H1 (cell line): ENCODE measurements at regions not wholly inside any gene's neighbourhood (a gene's known extent, or its start where the extent isn't known, plus 50 kb on each side); places are given as distances from the start of the nearest gene placed in this dataset.

Experiments
- CTCF ChIA-PET: fragments of 300-600 bp; sonication (Branson Sonifier 250); formaldehyde crosslinking; loops from one replicate; lab custom pipeline; 2021; ENCODE audit not compliant: partially characterized antibody; lab: Charles Lee
- POLR2A ChIA-PET: fragments of 300-600 bp; sonication (Branson Sonifier 250); formaldehyde crosslinking; loops from one replicate; lab custom pipeline; 2021; ENCODE audit warnings: inconsistent platforms; ENCODE audit not compliant: partially characterized antibody; lab: Charles Lee
- DNase-seq, 2 experiments: peaks; one replicate each; pipeline versions ENCODE4 v3.0.0 to v3.0.0-alpha.2; 2010 to 2022; ENCODE audit warnings: low spot score in 2 of 2, low read depth in 1 of 2, mixed read lengths in 1 of 2
- FAIRE-seq: peaks from 2 replicates; lab custom pipeline; 2011; peaks lifted over from hg19 to GRCh38; lab: Jason Lieb, UNC
- H2AFZ ChIP-seq: 2 replicates; pipeline ENCODE4 v1.8.1; 2012; ENCODE audit warnings: low read length, inconsistent platforms
- H2AK5ac ChIP-seq: 2 replicates; pipeline ENCODE4 v1.6.1; 2013; ENCODE audit warnings: low read depth, low read length
- H2BK120ac ChIP-seq: replicated peaks from 2 replicates; pipeline ENCODE3; 2013; ENCODE audit warnings: low read depth, low read length, inconsistent platforms
- H2BK12ac ChIP-seq: 2 replicates; pipeline ENCODE4 v1.6.1; 2013; ENCODE audit warnings: low read depth, low read length
- H2BK15ac ChIP-seq: 2 replicates; pipeline ENCODE4 v1.6.1; 2013; ENCODE audit warnings: low read length
- H2BK20ac ChIP-seq: 2 replicates; pipeline ENCODE4 v1.6.1; 2013; ENCODE audit warnings: low read length
- H2BK5ac ChIP-seq: 2 replicates; pipeline ENCODE4 v1.6.1; 2013; ENCODE audit warnings: low read depth, low read length
- H3K14ac ChIP-seq: 2 replicates; pipeline ENCODE4 v1.6.1; 2013; ENCODE audit warnings: inconsistent platforms; ENCODE audit not compliant: insufficient read length
- H3K18ac ChIP-seq: 2 replicates; pipeline ENCODE4 v1.6.1; 2013; ENCODE audit warnings: low read length; ENCODE audit errors: extremely low read depth
- H3K23ac ChIP-seq: 2 replicates; pipeline ENCODE4 v1.6.1; 2013; ENCODE audit warnings: inconsistent platforms; ENCODE audit not compliant: insufficient read length
- H3K23me2 ChIP-seq: 2 replicates; pipeline ENCODE4 v1.6.1; 2013; ENCODE audit warnings: low read depth, low read length
- H3K27ac ChIP-seq: 2 replicates; pipeline ENCODE4 v1.6.1; 2011; ENCODE audit warnings: low read depth, low read length, inconsistent platforms
- H3K27me3 ChIP-seq, 4 experiments: replicated peaks in 1 of 4; 1 replicate in 1 of 4; 2 replicates in 3 of 4; pipeline versions ENCODE4 v1.6.1 to v1.8.1; 2011 to 2013; ENCODE audit warnings: low read length in 3 of 4, mild to moderate bottlenecking in 3 of 4, inconsistent platforms in 2 of 4, mixed read lengths in 2 of 4, moderate library complexity in 1 of 4; ENCODE audit not compliant: control insufficient read depth in 3 of 4, insufficient read depth in 3 of 4; ENCODE audit errors: extremely low read depth in 1 of 4
- H3K36me3 ChIP-seq, 4 experiments: 2 replicates each; pipeline versions ENCODE4 v1.6.1 to v1.8.1; 2011 to 2013; ENCODE audit warnings: mild to moderate bottlenecking in 4 of 4, low read length in 3 of 4, moderate library complexity in 2 of 4, control low read depth in 1 of 4, inconsistent platforms in 1 of 4; ENCODE audit not compliant: insufficient read depth in 4 of 4, control insufficient read depth in 2 of 4
- H3K4ac ChIP-seq: replicated peaks from 2 replicates; pipeline ENCODE3; 2013; ENCODE audit warnings: low read length, low read depth, mixed read lengths, inconsistent platforms; ENCODE audit not compliant: insufficient read length
- H3K4me1 ChIP-seq, 4 experiments: replicated peaks in 1 of 4; 1 replicate in 1 of 4; 2 replicates in 3 of 4; pipeline versions ENCODE4 v1.6.1 to v1.8.1; 2011 to 2013; ENCODE audit warnings: low read length in 3 of 4, inconsistent platforms in 2 of 4, mixed read lengths in 1 of 4; ENCODE audit not compliant: insufficient read depth in 4 of 4, control insufficient read depth in 3 of 4
- H3K4me2 ChIP-seq, 2 experiments: 2 replicates each; pipeline versions ENCODE4 v1.6.1 to v1.8.1; 2011 to 2013; ENCODE audit warnings: low read depth in 2 of 2, low read length in 2 of 2, control low read depth in 1 of 2, inconsistent platforms in 1 of 2, mild to moderate bottlenecking in 1 of 2; ENCODE audit not compliant: insufficient read depth in 1 of 2
- H3K4me3 ChIP-seq, 4 experiments: fragments of 200-600, 300-600 bp in 1 of 4; sonication (generic), shearing (Covaris generic), sonication (Bioruptor Twin) in 1 of 4; 2 replicates each; pipeline versions ENCODE4 v1.5.1 to v1.8.1; 2011 to 2016; ENCODE audit warnings: low read length in 4 of 4, low read depth in 3 of 4, control low read depth in 2 of 4, inconsistent platforms in 2 of 4, mild to moderate bottlenecking in 2 of 4, mixed read lengths in 1 of 4, moderate library complexity in 1 of 4; ENCODE audit not compliant: insufficient read depth in 2 of 4; ENCODE audit errors: extremely low read depth in 1 of 4
- H3K56ac ChIP-seq: replicated peaks from 2 replicates; pipeline ENCODE3; 2013; ENCODE audit warnings: low read depth, mild to moderate bottlenecking, mixed read lengths, low read length, inconsistent platforms; ENCODE audit not compliant: insufficient read length
- H3K79me1 ChIP-seq: 2 replicates; pipeline ENCODE4 v1.6.1; 2013; ENCODE audit warnings: low read depth, low read length, control low read depth
- H3K79me2 ChIP-seq, 2 experiments: 2 replicates each; pipeline versions ENCODE4 v1.6.1 to v1.8.1; 2012 to 2013; ENCODE audit warnings: low read length in 2 of 2, mild to moderate bottlenecking in 2 of 2, inconsistent platforms in 1 of 2; ENCODE audit not compliant: insufficient read depth in 2 of 2, control insufficient read depth in 1 of 2
- H3K9ac ChIP-seq, 4 experiments: replicated peaks in 1 of 4; 1 replicate in 1 of 4; 2 replicates in 3 of 4; pipeline versions ENCODE4 v1.6.1 to v1.8.1; 2011 to 2013; ENCODE audit warnings: low read depth in 3 of 4, low read length in 3 of 4, control low read depth in 2 of 4, mild to moderate bottlenecking in 2 of 4, moderate library complexity in 2 of 4, inconsistent platforms in 1 of 4; ENCODE audit errors: extremely low read depth in 1 of 4
- H3K9me3 ChIP-seq, 2 experiments: 2 replicates each; pipeline versions ENCODE4 v1.6.1 to v1.8.1; 2012 to 2013; ENCODE audit warnings: mild to moderate bottlenecking in 2 of 2, moderate library complexity in 2 of 2, control low read depth in 1 of 2, inconsistent platforms in 1 of 2, low read depth in 1 of 2, low read length in 1 of 2, mixed read lengths in 1 of 2; ENCODE audit not compliant: insufficient read depth in 2 of 2
- H4K20me1 ChIP-seq, 2 experiments: replicated peaks in 1 of 2; 2 replicates each; pipeline versions ENCODE3 to v1.8.1; 2011 to 2013; ENCODE audit warnings: inconsistent platforms in 2 of 2, low read length in 2 of 2, mild to moderate bottlenecking in 1 of 2; ENCODE audit not compliant: insufficient read depth in 2 of 2, control insufficient read depth in 1 of 2
- H4K5ac ChIP-seq: 2 replicates; pipeline ENCODE4 v1.6.1; 2013; ENCODE audit warnings: low read length, low read depth, mixed read lengths, inconsistent platforms; ENCODE audit not compliant: insufficient read length
- H4K8ac ChIP-seq: 2 replicates; pipeline ENCODE4 v1.8.0; 2013; ENCODE audit warnings: mild to moderate bottlenecking, moderate library complexity, low read length, inconsistent platforms; ENCODE audit not compliant: insufficient read depth; ENCODE audit errors: extremely low read depth
- H4K91ac ChIP-seq: replicated peaks from 2 replicates; pipeline ENCODE3; 2013; ENCODE audit warnings: low read length, mixed read lengths, inconsistent platforms; ENCODE audit not compliant: insufficient read length
- CBX5 ChIP-seq: fragments of 300-800, 300-1000 bp; sonication (generic); IDR thresholded peaks from 2 replicates; pipeline ENCODE4 v1.7.1; 2016; ENCODE audit warnings: antibody characterized with exemption, low read length, low read depth
- CEBPB ChIP-seq: IDR thresholded peaks from 2 replicates; pipeline ENCODE4 v1.6.1; 2012; ENCODE audit warnings: low read depth, low read length
- CHD2 ChIP-seq: IDR thresholded peaks from 2 replicates; pipeline ENCODE4 v1.6.1; 2012; ENCODE audit warnings: low read length, improper control_type of control experiment
- JUN ChIP-seq: IDR thresholded peaks from 2 replicates; pipeline ENCODE4 v1.6.1; 2011; ENCODE audit warnings: low read depth, mild to moderate bottlenecking, improper control_type of control experiment, low read length
- KDM1A ChIP-seq: fragments of 200-600, 300-600 bp; sonication (generic); IDR thresholded peaks from 2 replicates; pipeline ENCODE4 v1.7.1; 2016; ENCODE audit warnings: mild to moderate bottlenecking, low read length, borderline replicate concordance
- MAFK ChIP-seq: IDR thresholded peaks from 2 replicates; pipeline ENCODE4 v1.6.1; 2012; ENCODE audit warnings: low read depth, mild to moderate bottlenecking, improper control_type of control experiment, low read length
- POLR2A ChIP-seq, 2 experiments: IDR thresholded peaks; 1 replicate in 1 of 2; 2 replicates in 1 of 2; pipeline ENCODE4 v1.6.1; 2011; ENCODE audit warnings: low read depth in 2 of 2, low read length in 2 of 2, mild to moderate bottlenecking in 2 of 2; ENCODE audit errors: control extremely low read depth in 1 of 2
- SAP30 ChIP-seq: fragments of 300-600 bp; sonication (generic); IDR thresholded peaks from 2 replicates; pipeline ENCODE4 v1.7.1; 2012; ENCODE audit warnings: low read length, moderate library complexity, mild to moderate bottlenecking, inconsistent platforms; ENCODE audit not compliant: insufficient read depth, insufficient replicate concordance
- SP4 ChIP-seq: IDR thresholded peaks from 2 replicates; pipeline ENCODE4 v1.6.1; 2012; ENCODE audit warnings: low read length, inconsistent platforms
- SRF ChIP-seq: IDR thresholded peaks from 2 replicates; pipeline ENCODE4 v1.6.1; 2011; ENCODE audit warnings: mild to moderate bottlenecking, low read depth, low read length, moderate library complexity
- TAF7 ChIP-seq: optimal IDR thresholded peaks from 2 replicates; pipeline ENCODE3; 2011; ENCODE audit warnings: low read depth, mild to moderate bottlenecking, inconsistent platforms, low read length, moderate library complexity, borderline replicate concordance
- ZNF274 ChIP-seq: IDR thresholded peaks from 2 replicates; pipeline ENCODE4 v1.7.0; 2012; ENCODE audit warnings: low read length, borderline replicate concordance; ENCODE audit errors: extremely low read depth
- WGBS, 2 experiments: shearing (Covaris generic) in 1 of 2; methylation state at CpG; one replicate each; pipeline versions ENCODE4 v1.1.6 to v1.1.7; 2013 to 2015; ENCODE audit warnings: low lambda C conversion rate in 2 of 2, mixed read lengths in 2 of 2, inconsistent platforms in 1 of 2, low coverage in 1 of 2, missing lambda C conversion rate in 1 of 2; ENCODE audit not compliant: insufficient replicate concordance in 2 of 2, insufficient coverage in 1 of 2, insufficient read length in 1 of 2; ENCODE audit errors: extremely low coverage in 1 of 2, missing lambda C conversion rate in 1 of 2; 5-methylcytosine and 5-hydroxymethylcytosine counted together
- TF ChIP-seq, protein P1 (sequence below): IDR thresholded peaks from 2 replicates; pipeline ENCODE4 v1.6.1; 2012; ENCODE audit warnings: inconsistent platforms
- TF ChIP-seq, protein P2 (sequence below): IDR thresholded peaks from 2 replicates; pipeline ENCODE4 v1.6.1; 2011; ENCODE audit warnings: low read length, improper control_type of control experiment

GRCh38 chr16:76201385-76201784 is 75.8 kb upstream of the CNTNAP4 start:
- Histone ChIP-seq H3K18ac (no peak overlapping the region), H2AK5ac (no peak overlapping the region), H2BK20ac (no peak overlapping the region), H4K20me1 (no peaks in the 10 kb centered on the region), H2AFZ (no peak overlapping the region), H4K91ac (no peak overlapping the region), H3K56ac (no peak overlapping the region), H3K4me3 (no peak overlapping the region), H3K79me2 (no peaks in the 10 kb centered on the region), H2BK120ac (no peak overlapping the region), H3K4me2 (no peak overlapping the region), H3K79me1 (no peaks in the 10 kb centered on the region), H3K9ac (no peak overlapping the region), H3K36me3 (no peaks in the 10 kb centered on the region), H4K8ac (no peak overlapping the region), H3K23ac (no peak overlapping the region), H3K4me1 (peaks cover 0 to 7% (median 3%) of the 10 kb centered on the region in 4 experiments; a peak in 1 of 7 replicates), H2BK12ac (no peak overlapping the region), H3K9me3 (no peaks in the 10 kb centered on the region), H3K27ac (no peak overlapping the region)
- 75% methylated on average over 2 of the region's 2 CpGs; no CpG with 5 or more reads in 1 of the 2 experiments for WGBS, 2 experiments
- DNase-seq (no peak), FAIRE-seq (no peak)
- POLR2A ChIA-PET = no interaction called here
- CTCF ChIA-PET = no interaction called here
- TF ChIP-seq ZNF274 (no peak), SRF (no peak), SP4 (no peak), MAFK (no peak), TAF7 (no peak), SAP30 (no peak), JUN (no peak), CBX5 (no peak), CEBPB (no peak), KDM1A (no peak), CHD2 (no peak), POLR2A (IDR thresholded peaks at IDR 0.05; ENCODE audit: control extremely low read depth in 1 of 2, low read depth in 2 of 2, low read length in 2 of 2) (no peak)
- TF ChIP-seq, protein P1, sequence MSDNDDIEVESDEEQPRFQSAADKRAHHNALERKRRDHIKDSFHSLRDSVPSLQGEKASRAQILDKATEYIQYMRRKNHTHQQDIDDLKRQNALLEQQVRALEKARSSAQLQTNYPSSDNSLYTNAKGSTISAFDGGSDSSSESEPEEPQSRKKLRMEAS = no peak
- TF ChIP-seq, protein P2, sequence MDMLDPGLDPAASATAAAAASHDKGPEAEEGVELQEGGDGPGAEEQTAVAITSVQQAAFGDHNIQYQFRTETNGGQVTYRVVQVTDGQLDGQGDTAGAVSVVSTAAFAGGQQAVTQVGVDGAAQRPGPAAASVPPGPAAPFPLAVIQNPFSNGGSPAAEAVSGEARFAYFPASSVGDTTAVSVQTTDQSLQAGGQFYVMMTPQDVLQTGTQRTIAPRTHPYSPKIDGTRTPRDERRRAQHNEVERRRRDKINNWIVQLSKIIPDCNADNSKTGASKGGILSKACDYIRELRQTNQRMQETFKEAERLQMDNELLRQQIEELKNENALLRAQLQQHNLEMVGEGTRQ = no peak
- TF ChIP-seq, all 59 proteins: peak for 0
- no peak overlapping the region for H3K4ac ChIP-seq
- H3K14ac ChIP-seq = no peak overlapping the region
- H3K27me3 ChIP-seq = no peaks in the 10 kb centered on the region; a peak in 1 of 7 replicates
- H3K23me2 ChIP-seq = no peaks in the 10 kb centered on the region
- H2BK15ac ChIP-seq = no peak overlapping the region
- no peak overlapping the region for H2BK5ac ChIP-seq
- no peak overlapping the region for H4K5ac ChIP-seq
